Chondrocyte (in vitro differentiated cells): ENCODE measurements at regions not wholly inside any gene's neighbourhood (a gene's known extent, or its start where the extent isn't known, plus 50 kb on each side); places are given as distances from the start of the nearest gene placed in this dataset.
A peak's percentile ranks its signal among the peaks of the same experiment; 100 is the strongest.

Experiments used
- DNase-seq: peaks from one replicate; pipeline ENCODE4 v3.0.0; 2021; ENCODE audit warnings: mixed read lengths, low spot score
- H3K27ac Mint-ChIP-seq: one replicate; pipeline ENCODE4 v1.8.0; 2021; ENCODE audit warnings: mild to moderate bottlenecking, moderate library complexity, mixed read lengths; ENCODE audit not compliant: unreplicated experiment
- H3K27me3 Mint-ChIP-seq: 2 replicates; pipeline ENCODE4 v1.8.0; 2021; ENCODE audit warnings: low read depth, mixed read lengths
- H3K36me3 Mint-ChIP-seq: 2 replicates; pipeline ENCODE4 v1.8.0; 2021; ENCODE audit warnings: low read depth, mixed read lengths
- H3K4me1 Mint-ChIP-seq: 2 replicates; pipeline ENCODE4 v1.8.0; 2021; ENCODE audit warnings: low read depth, mild to moderate bottlenecking, mixed read lengths
- H3K4me3 Mint-ChIP-seq: one replicate; pipeline ENCODE4 v1.8.0; 2021; ENCODE audit warnings: mild to moderate bottlenecking, moderate library complexity, mixed read lengths; ENCODE audit not compliant: unreplicated experiment
- H3K9me3 Mint-ChIP-seq: 2 replicates; pipeline ENCODE4 v1.8.0; 2021; ENCODE audit warnings: low read depth, mixed read lengths
- TF ChIP-seq, protein P1 (sequence below): fragments of 200-600 bp; sonication (generic); IDR thresholded peaks from 2 replicates; pipeline ENCODE4 v1.5.0; 2021; ENCODE audit warnings: antibody characterized with exemption, mild to moderate bottlenecking, moderate library complexity

DNA sequence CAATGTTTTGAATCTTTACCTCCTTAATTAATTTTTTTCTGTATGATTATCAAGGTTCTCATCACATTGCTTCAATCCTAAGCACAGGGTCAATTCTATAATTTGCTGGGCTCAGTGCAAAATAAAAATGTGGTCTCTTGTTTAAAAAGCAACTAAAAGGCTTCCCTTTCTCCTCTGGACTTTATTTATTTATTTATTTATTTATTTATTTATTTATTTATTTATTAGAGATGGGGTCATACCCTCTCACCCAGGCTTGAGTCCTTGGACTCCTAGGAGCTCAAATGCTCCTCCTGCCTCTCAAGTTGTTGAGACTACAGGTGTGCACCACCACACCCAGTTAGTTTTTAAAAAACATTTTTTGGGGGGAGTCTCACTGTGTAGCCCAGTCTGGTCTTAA is 710.1 kb upstream of the REG3G start:
- no peak overlapping the region for H3K27ac Mint-ChIP-seq
- H3K9me3 Mint-ChIP-seq: peaks cover 2% of the 10 kb centered on the region
- H3K36me3 Mint-ChIP-seq: no peaks in the 10 kb centered on the region
- H3K27me3 Mint-ChIP-seq: no peaks in the 10 kb centered on the region
- no peak for DNase-seq
- no peaks in the 10 kb centered on the region for H3K4me1 Mint-ChIP-seq
- no peak overlapping the region for H3K4me3 Mint-ChIP-seq
- TF ChIP-seq, protein P1, sequence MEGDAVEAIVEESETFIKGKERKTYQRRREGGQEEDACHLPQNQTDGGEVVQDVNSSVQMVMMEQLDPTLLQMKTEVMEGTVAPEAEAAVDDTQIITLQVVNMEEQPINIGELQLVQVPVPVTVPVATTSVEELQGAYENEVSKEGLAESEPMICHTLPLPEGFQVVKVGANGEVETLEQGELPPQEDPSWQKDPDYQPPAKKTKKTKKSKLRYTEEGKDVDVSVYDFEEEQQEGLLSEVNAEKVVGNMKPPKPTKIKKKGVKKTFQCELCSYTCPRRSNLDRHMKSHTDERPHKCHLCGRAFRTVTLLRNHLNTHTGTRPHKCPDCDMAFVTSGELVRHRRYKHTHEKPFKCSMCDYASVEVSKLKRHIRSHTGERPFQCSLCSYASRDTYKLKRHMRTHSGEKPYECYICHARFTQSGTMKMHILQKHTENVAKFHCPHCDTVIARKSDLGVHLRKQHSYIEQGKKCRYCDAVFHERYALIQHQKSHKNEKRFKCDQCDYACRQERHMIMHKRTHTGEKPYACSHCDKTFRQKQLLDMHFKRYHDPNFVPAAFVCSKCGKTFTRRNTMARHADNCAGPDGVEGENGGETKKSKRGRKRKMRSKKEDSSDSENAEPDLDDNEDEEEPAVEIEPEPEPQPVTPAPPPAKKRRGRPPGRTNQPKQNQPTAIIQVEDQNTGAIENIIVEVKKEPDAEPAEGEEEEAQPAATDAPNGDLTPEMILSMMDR: no peak

DNA sequence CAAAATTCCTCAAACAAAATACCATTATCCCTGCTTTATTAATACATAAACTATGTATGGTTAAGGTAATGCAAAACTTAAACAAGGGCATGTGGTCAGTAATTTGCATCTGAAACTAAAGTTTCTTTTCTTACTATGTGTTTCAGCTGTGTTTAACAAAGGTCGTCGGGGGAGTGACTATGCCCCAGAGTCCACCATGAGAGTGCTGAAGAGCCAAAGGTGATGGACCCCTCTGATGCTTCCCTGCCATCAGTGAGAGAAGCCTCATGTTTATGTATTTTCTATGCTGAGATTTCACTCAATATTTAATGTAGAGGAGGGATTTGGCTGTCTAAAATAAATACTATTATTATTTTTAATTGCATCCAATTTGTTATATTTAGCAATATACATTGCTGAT is 707.2 kb upstream of the REG3G start:
- DNase-seq: no peak
- Mint-ChIP-seq H3K9me3 (peaks cover 6% of the 10 kb centered on the region), H3K27ac (no peak overlapping the region), H3K4me3 (no peak overlapping the region), H3K4me1 (no peaks in the 10 kb centered on the region), H3K27me3 (no peaks in the 10 kb centered on the region), H3K36me3 (no peaks in the 10 kb centered on the region)
- TF ChIP-seq, protein P1: no peak

DNA sequence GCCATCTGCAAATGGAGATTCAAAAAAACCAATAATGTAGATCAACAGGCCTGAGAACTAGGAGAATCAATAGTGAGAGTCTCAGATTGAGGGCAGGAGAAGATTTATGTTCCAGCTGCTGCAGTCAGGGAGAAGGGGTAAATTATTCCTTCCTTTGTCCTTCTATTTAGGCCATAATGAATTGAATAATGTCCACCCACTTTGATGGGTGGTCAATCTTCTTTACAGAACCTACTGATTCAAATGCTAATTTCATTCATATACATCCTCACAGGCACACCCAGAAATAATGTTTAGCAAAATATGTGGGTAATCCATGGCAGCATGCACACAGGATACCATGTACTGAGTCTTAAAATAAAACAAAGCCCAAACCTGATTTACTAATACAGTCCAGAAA is 695.3 kb upstream of the REG3G start:
- H3K27me3 Mint-ChIP-seq: no peaks in the 10 kb centered on the region
- H3K4me3 Mint-ChIP-seq: no peak overlapping the region
- TF ChIP-seq, protein P1: no peak
- no peak overlapping the region for H3K27ac Mint-ChIP-seq
- H3K4me1 Mint-ChIP-seq: no peaks in the 10 kb centered on the region
- H3K36me3 Mint-ChIP-seq: no peaks in the 10 kb centered on the region
- H3K9me3 Mint-ChIP-seq: no peaks in the 10 kb centered on the region
- DNase-seq: no peak

DNA sequence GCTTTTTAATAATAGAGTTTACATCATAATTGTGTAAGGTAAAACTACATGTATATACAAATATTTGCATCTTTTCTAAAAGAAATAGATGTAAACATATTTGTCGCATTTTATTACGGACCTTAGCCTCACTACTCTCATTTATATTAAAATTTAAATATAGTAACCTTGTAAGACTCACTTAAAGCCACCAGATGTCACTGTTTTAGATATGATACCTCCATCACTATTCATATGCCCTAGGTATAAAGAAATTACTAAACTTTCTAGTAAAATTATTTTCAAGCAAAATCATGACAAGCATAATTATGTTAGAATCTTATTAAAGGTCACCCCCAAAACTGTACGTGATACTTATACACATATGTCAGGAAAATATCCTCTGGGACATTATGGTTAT is 674.3 kb upstream of the REG3G start:
- no peak for DNase-seq

DNA sequence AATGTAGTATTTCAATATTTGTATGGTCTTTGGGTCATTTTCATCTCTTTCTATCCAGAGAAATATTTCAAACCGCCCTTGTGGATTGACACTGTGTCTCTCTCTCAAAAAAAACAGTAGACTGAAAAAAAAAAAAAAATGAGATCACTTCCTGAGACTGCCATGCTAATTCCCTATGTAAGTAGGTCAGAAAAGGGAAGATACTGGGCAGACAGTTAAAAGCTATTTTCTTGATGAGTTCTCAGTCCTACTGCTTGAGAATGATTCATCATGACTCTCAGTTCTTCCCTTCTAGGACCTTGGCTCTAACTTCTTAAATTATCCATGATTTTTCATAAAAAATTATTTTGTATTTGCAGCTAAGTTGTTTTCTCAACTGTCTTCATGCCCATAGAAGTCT is 672.3 kb upstream of the REG3G start:
- Mint-ChIP-seq H3K4me1 (no peaks in the 10 kb centered on the region), H3K4me3 (no peak overlapping the region), H3K27me3 (peaks cover 6% of the 10 kb centered on the region), H3K27ac (no peak overlapping the region), H3K9me3 (no peaks in the 10 kb centered on the region), H3K36me3 (no peaks in the 10 kb centered on the region)
- no peak for DNase-seq
- TF ChIP-seq, protein P1: no peak

More for the DNA sequence above, 674.3 kb upstream of the REG3G start:
- Mint-ChIP-seq H3K27me3 (peaks cover 3% of the 10 kb centered on the region), H3K36me3 (no peaks in the 10 kb centered on the region), H3K27ac (no peak overlapping the region), H3K4me3 (no peak overlapping the region), H3K9me3 (no peaks in the 10 kb centered on the region), H3K4me1 (no peaks in the 10 kb centered on the region)
- TF ChIP-seq, protein P1: peak; percentile 80
